ENCODE measurements at regions not wholly inside any gene's neighbourhood (a gene's known extent, or its start where the extent isn't known, plus 50 kb on each side); places are given as distances from the start of the nearest gene placed in this dataset.

GRCh38 chr2:15092691-15093090 is 460.2 kb downstream of the LRATD1 start:
- H3K27ac Mint-ChIP-seq = no peak overlapping the region
- H3K27me3 Mint-ChIP-seq = peaks cover 7% of the 10 kb centered on the region
- no peaks in the 10 kb centered on the region for H3K9me3 ChIP-seq (ENCODE audit: control insufficient read depth, low read length, poor library complexity, severe bottlenecking)
- no peaks in the 10 kb centered on the region for H3K4me1 Mint-ChIP-seq
- DNase-seq (no peak), ATAC-seq (no peak)
- no peak overlapping the region for H3K4me3 Mint-ChIP-seq
- H3K36me3 Mint-ChIP-seq (ENCODE audit: low read depth) = no peaks in the 10 kb centered on the region

DNA sequence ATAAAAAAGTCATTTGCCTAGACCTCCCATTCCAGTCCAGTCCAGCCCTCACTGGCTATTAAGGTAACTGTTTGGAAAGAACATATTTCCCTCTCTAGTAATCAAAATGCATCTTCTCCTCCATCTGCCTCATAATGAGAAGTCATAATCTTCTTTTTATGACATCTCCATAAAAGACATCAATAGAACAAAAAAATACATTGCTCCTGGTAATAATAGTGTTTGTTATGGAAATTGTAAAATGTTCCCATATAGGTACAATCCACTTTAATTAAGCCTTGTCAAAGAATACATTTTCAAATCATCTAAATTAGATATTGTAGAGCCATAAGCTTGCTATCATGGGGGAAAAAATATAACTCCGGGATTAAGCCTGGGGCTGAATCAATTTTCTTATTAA is 461.6 kb downstream of the LRATD1 start:
- Mint-ChIP-seq H3K36me3 (ENCODE audit: low read depth) (no peaks in the 10 kb centered on the region), H3K27ac (no peak overlapping the region), H3K4me3 (no peak overlapping the region), H3K4me1 (no peaks in the 10 kb centered on the region), H3K27me3 (peaks cover 7% of the 10 kb centered on the region)
- H3K9me3 ChIP-seq (ENCODE audit: control insufficient read depth, low read length, poor library complexity, severe bottlenecking) = no peaks in the 10 kb centered on the region
- DNase-seq = no peak
- no peak for ATAC-seq

- Mint-ChIP-seq H3K4me1 (no peaks in the 10 kb centered on the region), H3K27ac (no peak overlapping the region), H3K27me3 (peaks cover 13% of the 10 kb centered on the region), H3K36me3 (ENCODE audit: low read depth) (no peaks in the 10 kb centered on the region), H3K4me3 (no peak overlapping the region)
- no peak for ATAC-seq
- DNase-seq = no peak
- no peaks in the 10 kb centered on the region for H3K9me3 ChIP-seq (ENCODE audit: control insufficient read depth, low read length, poor library complexity, severe bottlenecking)
Observed at GRCh38 chr2:15096873-15097272, 464.3 kb downstream of the NBAS start.

GRCh38 chr2:15107137-15107536 is 454.0 kb downstream of the NBAS start:
- Mint-ChIP-seq H3K36me3 (ENCODE audit: low read depth) (peaks cover 2% of the 10 kb centered on the region), H3K4me3 (no peak overlapping the region), H3K27ac (no peak overlapping the region), H3K27me3 (no peaks in the 10 kb centered on the region), H3K4me1 (no peaks in the 10 kb centered on the region)
- DNase-seq = no peak
- peaks cover 8% of the 10 kb centered on the region for H3K9me3 ChIP-seq (ENCODE audit: control insufficient read depth, low read length, poor library complexity, severe bottlenecking)
- ATAC-seq = no peak

GRCh38 chr2:15111718-15112117 is 449.4 kb downstream of the NBAS start:
- no peaks in the 10 kb centered on the region for H3K27me3 Mint-ChIP-seq
- ATAC-seq = no peak
- H3K9me3 ChIP-seq (ENCODE audit: control insufficient read depth, low read length, poor library complexity, severe bottlenecking) = peaks cover 8% of the 10 kb centered on the region
- H3K36me3 Mint-ChIP-seq (ENCODE audit: low read depth) = peaks cover 2% of the 10 kb centered on the region
- no peak overlapping the region for H3K4me3 Mint-ChIP-seq
- H3K4me1 Mint-ChIP-seq = no peaks in the 10 kb centered on the region
- H3K27ac Mint-ChIP-seq = no peak overlapping the region
- no peak for DNase-seq

- no peak overlapping the region for H3K4me3 Mint-ChIP-seq
- peaks cover 2% of the 10 kb centered on the region for H3K36me3 Mint-ChIP-seq (ENCODE audit: low read depth)
- H3K9me3 ChIP-seq (ENCODE audit: control insufficient read depth, low read length, poor library complexity, severe bottlenecking) = peaks cover 8% of the 10 kb centered on the region
- ATAC-seq (no peak), DNase-seq (no peak)
- no peaks in the 10 kb centered on the region for H3K4me1 Mint-ChIP-seq
- H3K27ac Mint-ChIP-seq = no peak overlapping the region
- no peaks in the 10 kb centered on the region for H3K27me3 Mint-ChIP-seq
Observed at GRCh38 chr2:15112216-15112615, 448.9 kb downstream of the NBAS start.

GRCh38 chr2:15115776-15116175 is 445.4 kb downstream of the NBAS start:
- H3K27ac Mint-ChIP-seq = no peak overlapping the region
- ATAC-seq (no peak), DNase-seq (no peak)
- peaks cover 2% of the 10 kb centered on the region for H3K36me3 Mint-ChIP-seq (ENCODE audit: low read depth)
- H3K9me3 ChIP-seq (ENCODE audit: control insufficient read depth, low read length, poor library complexity, severe bottlenecking) = peaks cover 8% of the 10 kb centered on the region
- H3K4me1 Mint-ChIP-seq = no peaks in the 10 kb centered on the region
- H3K27me3 Mint-ChIP-seq = no peaks in the 10 kb centered on the region
- H3K4me3 Mint-ChIP-seq = no peak overlapping the region

DNA sequence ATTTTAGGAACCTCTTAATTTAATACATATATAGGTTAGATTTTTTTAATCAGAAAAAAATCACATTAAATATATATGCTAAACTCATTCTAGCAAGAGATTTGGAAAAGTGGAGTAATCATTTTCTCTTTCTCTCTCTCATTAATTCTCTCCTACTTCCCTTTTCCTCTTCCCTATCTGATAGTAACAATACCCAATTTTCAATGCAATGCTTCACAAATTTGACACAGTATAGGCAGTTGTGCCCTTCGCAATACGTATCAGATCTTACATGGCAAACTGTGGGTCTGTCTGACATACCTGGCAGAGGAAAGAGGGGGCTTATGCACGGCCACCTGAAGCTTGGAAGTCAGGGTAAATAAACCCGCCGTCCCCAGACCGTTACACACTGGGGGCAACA is 444.3 kb downstream of the NBAS start:
- no peak for DNase-seq
- Mint-ChIP-seq H3K4me3 (no peak overlapping the region), H3K27ac (no peak overlapping the region), H3K36me3 (ENCODE audit: low read depth) (no peaks in the 10 kb centered on the region), H3K4me1 (no peaks in the 10 kb centered on the region), H3K27me3 (no peaks in the 10 kb centered on the region)
- no peaks in the 10 kb centered on the region for H3K9me3 ChIP-seq (ENCODE audit: control insufficient read depth, low read length, poor library complexity, severe bottlenecking)
- no peak for ATAC-seq
